HepG2 (cell line): ENCODE measurements at regions not wholly inside any gene's neighbourhood (a gene's known extent, or its start where the extent isn't known, plus 50 kb on each side); places are given as distances from the start of the nearest gene placed in this dataset.

Experiments
- CHD2 ChIP-seq: IDR thresholded peaks from 2 replicates; pipeline ENCODE4 v1.6.1; 2011; ENCODE audit warnings: low read depth, low read length, improper control_type of control experiment
- EZH2 ChIP-seq: conservative IDR thresholded peaks from 2 replicates; pipeline ENCODE4 v1.6.1; 2012; ENCODE audit warnings: mild to moderate bottlenecking, low read depth, low read length, moderate library complexity
- TF ChIP-seq, protein P1 (sequence below): sonication (generic); formaldehyde crosslinking; IDR thresholded peaks from 2 replicates; pipeline ENCODE4 v1.8.0; 2022; ENCODE audit warnings: mild to moderate bottlenecking, missing genetic modification reagents

DNA sequence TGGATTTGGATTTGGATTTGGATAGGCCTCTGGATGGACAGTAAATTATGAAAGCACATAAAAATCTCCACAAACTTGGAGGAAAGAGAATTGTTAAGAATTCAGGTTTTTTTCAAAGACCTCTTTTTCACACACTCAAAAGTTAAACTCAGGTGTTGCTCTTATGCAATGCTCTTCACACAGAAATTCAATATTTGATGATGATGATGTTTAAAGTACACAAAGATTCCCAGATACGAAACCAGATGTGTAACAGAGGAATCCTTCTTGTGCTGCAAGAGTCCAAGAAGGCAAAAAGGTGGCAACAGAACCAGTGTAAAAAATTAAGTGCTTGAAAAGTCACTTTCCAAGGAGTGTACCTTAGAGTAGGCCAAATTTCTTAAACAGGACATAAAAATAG is 75.8 kb upstream of the SPATS2L start:
- no peak for TF ChIP-seq CHD2
- TF ChIP-seq, protein P1, sequence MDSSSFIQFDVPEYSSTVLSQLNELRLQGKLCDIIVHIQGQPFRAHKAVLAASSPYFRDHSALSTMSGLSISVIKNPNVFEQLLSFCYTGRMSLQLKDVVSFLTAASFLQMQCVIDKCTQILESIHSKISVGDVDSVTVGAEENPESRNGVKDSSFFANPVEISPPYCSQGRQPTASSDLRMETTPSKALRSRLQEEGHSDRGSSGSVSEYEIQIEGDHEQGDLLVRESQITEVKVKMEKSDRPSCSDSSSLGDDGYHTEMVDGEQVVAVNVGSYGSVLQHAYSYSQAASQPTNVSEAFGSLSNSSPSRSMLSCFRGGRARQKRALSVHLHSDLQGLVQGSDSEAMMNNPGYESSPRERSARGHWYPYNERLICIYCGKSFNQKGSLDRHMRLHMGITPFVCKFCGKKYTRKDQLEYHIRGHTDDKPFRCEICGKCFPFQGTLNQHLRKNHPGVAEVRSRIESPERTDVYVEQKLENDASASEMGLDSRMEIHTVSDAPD (CRISPR knock-in tag), result no peak
- TF ChIP-seq EZH2, result no peak
